Suppressor macrophage treated with lipopolysaccharide for 4 hours (primary cell): ENCODE measurements at regions not wholly inside any gene's neighbourhood (a gene's known extent, or its start where the extent isn't known, plus 50 kb on each side); places are given as distances from the start of the nearest gene placed in this dataset.
"Not testable (repeated sequence)": the region's sequence is repeated elsewhere in the genome, so short reads cannot be mapped to it uniquely, and the experiment has no call there.

Source experiments
- DNase-seq: peaks from one replicate; pipeline ENCODE4 v3.0.0-alpha.2; 2020

- not testable (repeated sequence) for DNase-seq
Measured at GRCh38 chr11:42881335-42881734, 430.5 kb upstream of the API5 start.

DNA sequence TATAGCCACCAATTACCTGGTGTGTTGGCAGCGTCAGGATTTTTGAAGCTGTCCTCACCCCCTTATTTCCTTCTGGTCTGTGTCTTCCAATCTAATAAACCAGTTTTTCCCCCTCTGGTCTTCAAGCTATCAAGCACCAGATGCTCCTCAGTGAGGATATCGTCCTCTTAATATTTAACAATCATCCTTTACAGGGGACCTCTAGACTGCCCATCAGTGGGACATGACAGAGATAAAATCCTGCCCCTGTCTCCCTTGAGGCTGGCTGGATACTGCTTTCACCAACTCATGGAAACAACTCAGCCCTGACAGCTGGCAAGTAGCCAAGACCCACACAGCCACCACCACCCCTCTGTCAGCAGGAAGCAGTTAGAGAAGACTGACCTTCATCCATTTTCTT lies 421.0 kb upstream of the API5 start:
- no peak for DNase-seq

- no peak for DNase-seq
Measured at GRCh38 chr11:42901084-42901483, 410.7 kb upstream of the API5 start.

- DNase-seq: no peak
Measured at GRCh38 chr11:42906226-42906625, 405.6 kb upstream of the API5 start.

DNA sequence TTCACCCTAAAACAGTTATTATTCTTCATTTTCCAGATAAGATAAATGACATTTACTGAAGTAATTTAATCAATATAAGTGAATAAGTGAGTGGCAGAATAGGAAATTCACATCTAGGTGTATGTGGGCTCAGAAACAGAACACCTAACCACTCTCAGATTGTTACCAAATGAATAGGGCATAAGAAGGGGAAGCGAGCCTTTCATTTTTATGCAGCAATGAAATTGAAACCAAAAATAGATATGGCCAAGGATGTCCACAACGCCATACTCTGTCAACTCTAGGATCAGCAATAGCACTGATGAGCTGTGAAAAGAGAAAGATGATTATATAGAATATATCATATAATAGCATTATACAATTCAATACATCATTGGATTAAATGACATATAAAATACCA lies 398.1 kb upstream of the API5 start:
- DNase-seq: no peak

GRCh38 chr11:42923651-42924050 lies 388.1 kb upstream of the API5 start:
- no peak for DNase-seq

DNA sequence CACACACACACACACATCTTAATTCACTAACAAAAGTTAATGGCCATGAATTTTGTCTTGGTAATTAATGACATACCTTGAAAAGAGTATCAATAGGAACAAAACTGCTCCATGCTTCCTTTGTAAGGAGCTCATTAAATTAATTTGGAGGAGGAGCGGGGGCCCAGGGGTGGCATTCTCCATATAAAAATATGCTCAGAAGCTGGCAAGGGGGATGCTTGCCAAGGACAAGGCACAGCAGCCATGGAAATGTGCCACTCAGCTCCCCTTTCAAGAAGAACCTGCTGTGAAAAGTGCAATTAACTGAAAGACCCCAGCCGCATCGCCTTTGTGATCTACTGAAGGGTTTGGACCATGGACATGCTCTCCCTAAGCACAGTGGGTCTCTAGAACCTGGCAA lies 385.9 kb upstream of the API5 start:
- no peak for DNase-seq

DNA sequence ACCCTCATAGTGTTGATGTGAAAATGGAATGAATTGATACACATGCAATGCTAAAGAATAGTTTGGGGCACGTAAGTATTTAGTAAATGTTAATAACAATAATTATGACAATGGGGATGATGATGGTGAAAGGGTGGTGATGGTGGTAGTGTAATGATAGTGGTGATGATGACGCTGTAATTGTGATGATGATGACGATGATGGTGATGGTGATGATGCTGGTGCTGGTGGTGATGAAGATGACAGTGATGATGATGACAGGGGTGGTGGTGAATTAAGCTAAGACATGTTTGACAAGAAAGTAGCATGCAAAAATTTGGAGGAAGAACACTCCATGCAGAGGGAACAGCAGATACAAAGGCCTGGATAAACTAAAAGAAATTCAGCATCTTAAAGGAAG lies 364.4 kb upstream of the API5 start:
- DNase-seq: no peak

GRCh38 chr11:42949738-42950376 lies 361.9 kb upstream of the API5 start:
- DNase-seq: not testable (repeated sequence)

DNA sequence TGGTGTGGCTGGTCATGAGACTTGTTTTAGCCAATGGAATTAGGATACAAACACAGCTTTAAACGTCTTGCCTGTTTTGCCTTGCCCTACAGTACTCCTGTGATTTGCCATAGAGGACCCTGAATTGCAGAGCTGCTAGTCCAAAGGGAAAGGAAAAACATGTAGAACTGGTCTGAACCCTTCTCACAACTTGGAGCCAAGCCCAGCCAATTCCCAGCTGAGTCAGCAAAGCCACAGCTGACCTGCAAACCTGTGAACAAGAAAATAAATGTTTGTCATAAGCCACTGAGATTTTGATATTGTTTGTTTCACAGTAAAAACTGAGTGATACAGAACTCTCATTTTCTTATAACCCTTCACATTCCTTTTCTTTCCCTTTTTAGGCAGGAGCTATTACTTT lies 360.5 kb upstream of the API5 start:
- no peak for DNase-seq

- DNase-seq: no peak
Measured at GRCh38 chr11:42957831-42958230, 354.0 kb upstream of the API5 start.

DNA sequence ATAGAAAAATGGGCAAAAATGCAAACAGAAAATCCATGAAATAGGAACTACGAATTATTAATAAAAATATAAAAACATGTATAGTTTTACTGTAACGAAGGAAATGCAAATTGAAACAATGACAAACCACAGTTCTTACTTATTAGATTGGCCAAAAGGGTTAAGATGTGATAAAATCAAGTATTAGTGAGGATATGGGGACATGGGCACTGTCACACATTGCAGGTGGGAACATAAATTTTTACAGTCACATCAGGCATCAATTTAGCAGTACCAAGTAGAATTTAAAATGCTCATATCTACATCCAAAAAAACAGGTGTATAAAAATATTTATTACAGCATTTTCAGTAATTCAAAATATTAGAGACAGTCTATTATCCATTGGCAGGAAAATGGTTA lies 353.2 kb upstream of the API5 start:
- no peak for DNase-seq

DNA sequence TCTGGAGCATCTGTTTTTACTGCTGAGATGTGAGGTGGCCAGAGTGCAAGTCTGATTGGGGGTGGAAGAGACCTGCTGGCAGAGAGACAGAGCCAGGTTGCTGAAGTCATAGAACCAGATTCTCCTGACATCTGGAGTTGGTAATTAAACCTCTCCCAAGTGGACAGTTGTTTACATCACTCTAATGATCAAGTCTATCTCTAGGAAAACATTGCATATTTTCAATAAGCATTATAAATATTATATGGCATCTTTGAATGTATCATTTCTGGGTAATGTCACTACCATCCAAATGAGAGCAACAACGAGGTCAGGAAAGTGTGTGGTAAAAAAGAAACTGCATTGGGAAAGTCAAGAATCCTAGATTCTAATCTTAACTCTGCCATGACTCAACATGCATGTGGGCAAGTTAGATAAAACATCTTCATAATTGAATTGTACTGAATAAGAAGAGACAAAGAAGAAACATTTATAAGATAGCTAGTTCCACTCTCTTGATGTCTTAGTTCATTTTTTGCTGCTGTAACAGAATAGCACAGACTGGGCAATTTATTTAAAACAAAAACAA lies 351.2 kb upstream of the API5 start:
- DNase-seq: no peak

DNA sequence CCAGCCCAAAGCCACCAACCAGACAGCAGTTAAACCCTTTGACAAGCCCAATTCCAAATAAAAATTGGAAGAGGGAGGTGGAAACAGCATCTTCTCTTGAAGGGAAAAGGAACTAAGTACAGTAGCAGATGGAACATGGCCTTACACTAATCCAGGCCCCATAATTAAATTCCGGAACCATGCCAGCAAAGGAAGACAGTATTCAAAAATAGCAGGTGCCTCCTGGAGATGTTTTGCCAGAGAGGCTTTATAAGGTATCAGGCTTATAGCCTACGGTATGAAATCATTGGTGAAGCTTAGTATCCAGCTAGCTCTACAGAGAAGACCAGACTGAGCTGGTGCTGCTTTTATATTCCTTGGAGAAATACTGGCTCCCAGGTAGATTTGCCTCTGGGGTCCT lies 344.1 kb upstream of the API5 start:
- no peak for DNase-seq

GRCh38 chr11:42972741-42973140 lies 339.1 kb upstream of the API5 start:
- DNase-seq: no peak

GRCh38 chr11:42974510-42975179 lies 337.2 kb upstream of the API5 start:
- DNase-seq: no peak

GRCh38 chr11:42975180-42975529 lies 336.6 kb upstream of the API5 start:
- no peak for DNase-seq

DNA sequence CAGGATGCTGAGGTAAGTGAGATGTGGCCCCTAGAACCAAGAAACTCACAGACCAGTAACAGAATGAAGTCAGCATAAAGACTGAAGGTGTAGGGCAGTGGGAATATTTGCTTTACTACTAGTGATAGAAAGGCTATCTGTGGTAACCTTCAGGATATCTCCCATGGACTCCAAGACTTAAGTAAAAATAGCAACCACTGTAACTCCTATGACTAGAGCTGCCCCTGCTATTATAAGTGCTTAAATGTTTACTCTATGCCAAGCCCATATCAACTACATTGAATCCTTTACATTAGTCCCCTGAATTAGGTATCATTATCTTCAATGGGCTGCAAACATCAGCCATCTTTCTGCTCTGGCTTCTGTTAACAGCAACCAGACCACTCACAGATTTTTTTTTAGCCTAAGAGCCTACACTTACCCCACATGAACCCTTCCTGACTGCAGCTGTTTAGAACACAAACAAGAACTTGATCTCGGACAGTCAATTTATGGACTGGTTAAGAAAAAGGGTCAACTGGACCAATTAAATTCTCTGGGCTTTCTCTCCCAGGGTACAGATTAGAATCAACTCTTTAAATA lies 335.1 kb upstream of the API5 start:
- no peak for DNase-seq

DNA sequence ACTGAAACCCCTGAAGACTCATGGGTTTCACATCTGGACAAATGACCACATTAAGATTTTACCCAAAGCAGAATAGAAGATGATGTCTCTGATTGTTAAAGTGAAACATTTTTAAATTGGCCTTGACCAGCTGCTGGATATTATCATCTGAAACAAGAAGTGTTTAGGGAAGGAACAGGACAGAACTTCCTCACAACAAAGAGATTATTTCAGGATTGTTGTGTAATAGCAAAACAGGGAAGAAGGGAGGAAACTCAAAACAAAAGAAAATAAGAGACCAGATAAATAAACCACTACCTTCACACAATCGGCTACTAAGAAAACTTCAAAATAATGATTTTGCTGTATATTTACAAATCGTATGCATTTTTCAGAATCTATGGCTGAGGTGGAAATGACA lies 319.2 kb upstream of the API5 start:
- no peak for DNase-seq

GRCh38 chr11:42996421-42997307 lies 315.1 kb upstream of the API5 start:
- DNase-seq: no peak

GRCh38 chr11:43004879-43005278 lies 306.9 kb upstream of the API5 start:
- DNase-seq: not testable (repeated sequence)

GRCh38 chr11:43010042-43010441 lies 301.8 kb upstream of the API5 start:
- DNase-seq: no peak

- no peak for DNase-seq
Measured at GRCh38 chr11:43012606-43013005, 299.2 kb upstream of the API5 start.
